ENCODE measurements at regions not wholly inside any gene's neighbourhood (a gene's known extent, or its start where the extent isn't known, plus 50 kb on each side); places are given as distances from the start of the nearest gene placed in this dataset.

GRCh38 chr13:56283262-56283828, 857.4 kb upstream of the PRR20A start:
- DNase-seq (no peak), ATAC-seq (replicated peaks in 1 of 2) (no peak)
- peaks cover 0 to 3% of the 10 kb centered on the region in 2 donors for H3K36me3 Mint-ChIP-seq (ENCODE audit: insufficient read depth in 2 of 2)
- no peaks in the 10 kb centered on the region for H3K4me1 Mint-ChIP-seq (ENCODE audit: low read depth)
- H3K4me3 Mint-ChIP-seq = no peak overlapping the region
- H3K27ac Mint-ChIP-seq = no peak overlapping the region
- peaks cover 15 to 19% of the 10 kb centered on the region in 2 donors for H3K9me3 Mint-ChIP-seq
- no peaks in the 10 kb centered on the region for H3K27me3 Mint-ChIP-seq (ENCODE audit: low read depth)

DNA sequence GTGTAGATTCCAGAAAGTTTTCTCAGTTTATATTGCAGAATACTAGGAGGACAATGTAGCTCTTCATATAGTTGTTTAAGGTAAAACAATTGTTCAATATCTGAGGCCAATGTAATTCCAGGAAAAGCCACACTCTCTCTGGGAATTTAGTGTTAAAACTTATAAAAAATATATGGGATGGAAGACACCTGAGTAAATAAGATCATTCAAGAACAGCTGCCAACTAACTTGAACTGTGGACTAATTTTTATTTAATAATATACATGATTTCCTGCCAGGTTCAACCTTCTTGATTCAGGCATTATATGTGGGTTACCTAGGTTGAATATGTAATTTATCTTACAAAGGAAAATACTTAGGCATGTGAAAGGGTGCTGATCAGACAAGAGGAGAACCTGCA, 841.1 kb upstream of the PRR20A start:
- DNase-seq (no peak), ATAC-seq (replicated peaks in 1 of 2) (no peak)
- no peak overlapping the region for H3K4me3 Mint-ChIP-seq
- H3K27me3 Mint-ChIP-seq (ENCODE audit: low read depth) = no peaks in the 10 kb centered on the region
- no peak overlapping the region for H3K27ac Mint-ChIP-seq
- no peaks in the 10 kb centered on the region for H3K36me3 Mint-ChIP-seq (ENCODE audit: insufficient read depth in 2 of 2)
- no peaks in the 10 kb centered on the region for H3K4me1 Mint-ChIP-seq (ENCODE audit: low read depth)
- peaks cover 2 to 5% of the 10 kb centered on the region in 2 donors for H3K9me3 Mint-ChIP-seq

GRCh38 chr13:56314765-56315164, 826.0 kb upstream of the PRR20A start:
- ATAC-seq (replicated peaks in 1 of 2) (no peak), DNase-seq (no peak)
- Mint-ChIP-seq H3K27me3 (ENCODE audit: low read depth) (no peaks in the 10 kb centered on the region), H3K36me3 (ENCODE audit: insufficient read depth in 2 of 2) (no peaks in the 10 kb centered on the region), H3K27ac (no peak overlapping the region), H3K9me3 (peaks cover 4 to 6% of the 10 kb centered on the region in 2 donors), H3K4me3 (no peak overlapping the region), H3K4me1 (ENCODE audit: low read depth) (no peaks in the 10 kb centered on the region)

- H3K4me1 Mint-ChIP-seq (ENCODE audit: low read depth) = no peaks in the 10 kb centered on the region
- no peak for ATAC-seq (replicated peaks in 1 of 2)
- H3K27ac Mint-ChIP-seq = no peak overlapping the region
- H3K9me3 Mint-ChIP-seq = peaks cover 12 to 14% of the 10 kb centered on the region in 2 donors
- DNase-seq = no peak
- H3K4me3 Mint-ChIP-seq = no peak overlapping the region
- no peaks in the 10 kb centered on the region for H3K36me3 Mint-ChIP-seq (ENCODE audit: insufficient read depth in 2 of 2)
- H3K27me3 Mint-ChIP-seq (ENCODE audit: low read depth) = no peaks in the 10 kb centered on the region
These were observed 822.9 kb upstream of the PRR20A start for GRCh38 chr13:56317841-56318240.

GRCh38 chr13:56332671-56333070, 808.0 kb upstream of the PRR20A start:
- Mint-ChIP-seq H3K27me3 (ENCODE audit: low read depth) (no peaks in the 10 kb centered on the region), H3K36me3 (ENCODE audit: insufficient read depth in 2 of 2) (no peaks in the 10 kb centered on the region), H3K4me1 (ENCODE audit: low read depth) (no peaks in the 10 kb centered on the region), H3K4me3 (no peak overlapping the region), H3K9me3 (peaks cover 2 to 4% of the 10 kb centered on the region in 2 donors), H3K27ac (no peak overlapping the region)
- no peak for ATAC-seq (replicated peaks in 1 of 2)
- no peak for DNase-seq

- no peak for DNase-seq
- H3K36me3 Mint-ChIP-seq (ENCODE audit: insufficient read depth in 2 of 2) = no peaks in the 10 kb centered on the region
- H3K9me3 Mint-ChIP-seq = peaks cover 6 to 8% of the 10 kb centered on the region in 2 donors
- ATAC-seq (replicated peaks in 1 of 2) = no peak
- no peaks in the 10 kb centered on the region for H3K4me1 Mint-ChIP-seq (ENCODE audit: low read depth)
- H3K4me3 Mint-ChIP-seq = no peak overlapping the region
- H3K27me3 Mint-ChIP-seq (ENCODE audit: low read depth) = no peaks in the 10 kb centered on the region
- H3K27ac Mint-ChIP-seq = no peak overlapping the region
These were observed 804.9 kb upstream of the PRR20A start for GRCh38 chr13:56335775-56336174.

GRCh38 chr13:56338421-56338820, 802.3 kb upstream of the PRR20A start:
- peaks cover 10 to 18% of the 10 kb centered on the region in 2 donors for H3K9me3 Mint-ChIP-seq
- H3K27me3 Mint-ChIP-seq (ENCODE audit: low read depth) = no peaks in the 10 kb centered on the region
- DNase-seq (no peak), ATAC-seq (replicated peaks in 1 of 2) (no peak)
- H3K36me3 Mint-ChIP-seq (ENCODE audit: insufficient read depth in 2 of 2) = peaks cover 2 to 3% of the 10 kb centered on the region in 2 donors
- no peak overlapping the region for H3K4me3 Mint-ChIP-seq
- no peak overlapping the region for H3K27ac Mint-ChIP-seq
- H3K4me1 Mint-ChIP-seq (ENCODE audit: low read depth) = no peaks in the 10 kb centered on the region

GRCh38 chr13:56347014-56347413, 793.7 kb upstream of the PRR20A start:
- ATAC-seq (replicated peaks in 1 of 2) = no peak
- no peak overlapping the region for H3K27ac Mint-ChIP-seq
- H3K27me3 Mint-ChIP-seq (ENCODE audit: low read depth) = no peaks in the 10 kb centered on the region
- DNase-seq = no peak
- no peak overlapping the region for H3K4me3 Mint-ChIP-seq
- peaks cover 5 to 11% of the 10 kb centered on the region in 2 donors for H3K9me3 Mint-ChIP-seq
- no peaks in the 10 kb centered on the region for H3K4me1 Mint-ChIP-seq (ENCODE audit: low read depth)
- H3K36me3 Mint-ChIP-seq (ENCODE audit: insufficient read depth in 2 of 2) = peaks cover 0 to 3% of the 10 kb centered on the region in 2 donors

GRCh38 chr13:56349866-56350265, 790.9 kb upstream of the PRR20A start:
- Mint-ChIP-seq H3K36me3 (ENCODE audit: insufficient read depth in 2 of 2) (no peaks in the 10 kb centered on the region), H3K4me1 (ENCODE audit: low read depth) (no peaks in the 10 kb centered on the region), H3K27me3 (ENCODE audit: low read depth) (no peaks in the 10 kb centered on the region), H3K27ac (no peak overlapping the region), H3K4me3 (no peak overlapping the region), H3K9me3 (peaks cover 2 to 5% of the 10 kb centered on the region in 2 donors)
- ATAC-seq (replicated peaks in 1 of 2) (no peak), DNase-seq (no peak)

DNA sequence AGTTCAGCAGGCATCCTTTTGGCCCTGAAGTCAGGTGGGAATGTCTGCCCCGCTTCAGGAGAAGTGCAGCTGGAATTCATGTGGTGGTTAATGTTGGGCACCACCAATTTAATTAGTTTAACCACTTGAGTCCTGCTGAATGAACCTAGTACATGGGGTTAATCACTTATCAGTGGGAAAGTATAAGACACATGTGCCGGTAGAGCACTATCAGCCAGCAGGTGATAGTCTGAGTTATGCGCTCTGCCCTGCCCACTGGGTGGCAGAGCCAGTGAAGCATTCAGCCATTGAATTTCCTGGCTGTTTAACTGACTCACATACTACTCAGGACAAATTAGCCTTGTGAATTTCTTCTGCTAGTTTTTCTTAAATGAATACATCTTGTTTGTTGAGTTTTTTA, 789.7 kb upstream of the PRR20A start:
- ATAC-seq (replicated peaks in 1 of 2) = no peak
- peaks cover 4 to 5% of the 10 kb centered on the region in 2 donors for H3K9me3 Mint-ChIP-seq
- H3K4me3 Mint-ChIP-seq = no peak overlapping the region
- H3K36me3 Mint-ChIP-seq (ENCODE audit: insufficient read depth in 2 of 2) = no peaks in the 10 kb centered on the region
- H3K27me3 Mint-ChIP-seq (ENCODE audit: low read depth) = no peaks in the 10 kb centered on the region
- DNase-seq = no peak
- no peak overlapping the region for H3K27ac Mint-ChIP-seq
- H3K4me1 Mint-ChIP-seq (ENCODE audit: low read depth) = no peaks in the 10 kb centered on the region

GRCh38 chr13:56352361-56352760, 788.4 kb upstream of the PRR20A start:
- Mint-ChIP-seq H3K36me3 (ENCODE audit: insufficient read depth in 2 of 2) (no peaks in the 10 kb centered on the region), H3K4me3 (no peak overlapping the region), H3K27ac (no peak overlapping the region), H3K9me3 (peaks cover 4 to 5% of the 10 kb centered on the region in 2 donors), H3K4me1 (ENCODE audit: low read depth) (no peaks in the 10 kb centered on the region), H3K27me3 (ENCODE audit: low read depth) (no peaks in the 10 kb centered on the region)
- ATAC-seq (replicated peaks in 1 of 2) (no peak), DNase-seq (no peak)

- H3K4me1 Mint-ChIP-seq (ENCODE audit: low read depth) = no peaks in the 10 kb centered on the region
- DNase-seq = no peak
- H3K9me3 Mint-ChIP-seq = peaks cover 4 to 6% of the 10 kb centered on the region in 2 donors
- no peak for ATAC-seq (replicated peaks in 1 of 2)
- H3K36me3 Mint-ChIP-seq (ENCODE audit: insufficient read depth in 2 of 2) = no peaks in the 10 kb centered on the region
- no peak overlapping the region for H3K4me3 Mint-ChIP-seq
- no peaks in the 10 kb centered on the region for H3K27me3 Mint-ChIP-seq (ENCODE audit: low read depth)
- no peak overlapping the region for H3K27ac Mint-ChIP-seq
These were observed 787.8 kb upstream of the PRR20A start for GRCh38 chr13:56352901-56353300.

DNA sequence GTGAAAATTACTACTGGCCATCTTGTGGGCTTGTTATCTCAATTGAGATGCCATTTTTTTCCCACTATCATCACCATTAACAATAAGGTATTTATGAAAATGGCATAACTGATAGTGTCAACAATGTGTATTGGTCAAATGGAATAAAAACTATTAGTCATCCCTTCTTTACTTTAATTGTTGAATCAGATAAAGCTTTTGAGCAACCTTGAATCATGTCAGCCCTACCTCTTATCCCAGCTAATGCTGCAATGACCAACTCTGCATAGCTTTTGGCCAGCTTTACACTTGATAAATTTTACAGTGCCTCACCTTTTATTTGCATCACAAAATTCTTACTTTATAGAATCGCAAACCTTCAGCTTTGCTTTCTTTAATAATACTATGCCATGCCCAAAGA, 784.0 kb upstream of the PRR20A start:
- H3K36me3 Mint-ChIP-seq (ENCODE audit: insufficient read depth in 2 of 2) = no peaks in the 10 kb centered on the region
- DNase-seq (no peak), ATAC-seq (replicated peaks in 1 of 2) (no peak)
- H3K27ac Mint-ChIP-seq = no peak overlapping the region
- H3K9me3 Mint-ChIP-seq = peaks cover 9 to 15% of the 10 kb centered on the region in 2 donors
- no peak overlapping the region for H3K4me3 Mint-ChIP-seq
- no peaks in the 10 kb centered on the region for H3K4me1 Mint-ChIP-seq (ENCODE audit: low read depth)
- no peaks in the 10 kb centered on the region for H3K27me3 Mint-ChIP-seq (ENCODE audit: low read depth)

DNA sequence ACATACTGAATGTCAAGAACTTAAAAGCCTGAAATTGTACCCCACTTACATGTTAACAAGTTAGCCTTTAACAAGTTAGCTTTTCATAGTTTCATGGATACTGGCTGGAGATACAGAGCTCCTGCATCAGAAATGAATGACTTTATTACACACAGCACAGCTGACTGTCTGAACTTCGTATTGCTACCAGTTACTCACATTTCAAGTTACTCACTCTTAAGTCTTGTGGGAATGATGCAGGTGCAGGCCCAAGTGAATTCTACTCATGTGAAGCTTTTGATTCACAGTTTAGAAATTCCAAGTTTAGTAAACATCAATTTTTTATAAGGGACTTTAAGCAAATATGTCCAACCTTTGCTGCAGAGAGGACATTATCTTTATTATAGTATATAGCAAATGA, 762.2 kb upstream of the PRR20A start:
- Mint-ChIP-seq H3K27ac (no peak overlapping the region), H3K9me3 (peaks cover 7 to 10% of the 10 kb centered on the region in 2 donors), H3K27me3 (ENCODE audit: low read depth) (no peaks in the 10 kb centered on the region), H3K36me3 (ENCODE audit: insufficient read depth in 2 of 2) (peaks cover 4 to 11% of the 10 kb centered on the region in 2 donors), H3K4me1 (ENCODE audit: low read depth) (no peaks in the 10 kb centered on the region), H3K4me3 (no peak overlapping the region)
- DNase-seq (no peak), ATAC-seq (replicated peaks in 1 of 2) (no peak)
